ENCODE measurements at regions not wholly inside any gene's neighbourhood (a gene's known extent, or its start where the extent isn't known, plus 50 kb on each side); places are given as distances from the start of the nearest gene placed in this dataset.

- Histone ChIP-seq H3K9me3 (no peaks in the 10 kb centered on the region), H3K36me3 (no peaks in the 10 kb centered on the region), H3K27ac (no peak overlapping the region), H3K4me3 (no peak overlapping the region), H3K27me3 (no peaks in the 10 kb centered on the region), H3K4me1 (ENCODE audit: insufficient read depth) (no peaks in the 10 kb centered on the region)
- intact Hi-C loops (cut with DNase I): no loop called here
- 89 to 93% (median 90%) methylated on average over 5 of the region's 5 CpGs for WGBS, 3 donors
- no peak for TF ChIP-seq EP300 (IDR thresholded peaks at IDR 0.05)
- TF ChIP-seq POLR2A (IDR thresholded peaks at IDR 0.05): no peak
- no peak for TF ChIP-seq CTCF (IDR thresholded peaks at IDR 0.05)
- DNase-seq: no peak
Measured at GRCh38 chr3:30084316-30084715, 522.1 kb upstream of the TGFBR2 start.

GRCh38 chr3:30084971-30085403 lies 521.4 kb upstream of the TGFBR2 start:
- no peaks in the 10 kb centered on the region for H3K27me3 ChIP-seq
- intact Hi-C loops (cut with DNase I): no loop called here
- no peak overlapping the region for H3K27ac ChIP-seq
- 83 to 85% (median 83%) methylated on average over 3 of the region's 3 CpGs for WGBS, 3 donors
- no peaks in the 10 kb centered on the region for H3K9me3 ChIP-seq
- no peak for TF ChIP-seq CTCF (IDR thresholded peaks at IDR 0.05)
- TF ChIP-seq EP300 (IDR thresholded peaks at IDR 0.05): no peak
- no peak for TF ChIP-seq POLR2A (IDR thresholded peaks at IDR 0.05)
- H3K4me3 ChIP-seq: no peak overlapping the region
- H3K4me1 ChIP-seq (ENCODE audit: insufficient read depth): no peaks in the 10 kb centered on the region
- no peak for DNase-seq
- no peaks in the 10 kb centered on the region for H3K36me3 ChIP-seq

- Histone ChIP-seq H3K9me3 (no peaks in the 10 kb centered on the region), H3K4me1 (ENCODE audit: insufficient read depth) (no peaks in the 10 kb centered on the region), H3K4me3 (no peak overlapping the region), H3K36me3 (no peaks in the 10 kb centered on the region), H3K27ac (no peak overlapping the region), H3K27me3 (no peaks in the 10 kb centered on the region)
- 48 to 60% (median 49%) methylated on average over 1 of the region's 1 CpG for WGBS, 3 donors
- intact Hi-C loops (cut with DNase I): no loop called here
- no peak for DNase-seq
- TF ChIP-seq EP300 (IDR thresholded peaks at IDR 0.05) (no peak), CTCF (IDR thresholded peaks at IDR 0.05) (no peak), POLR2A (IDR thresholded peaks at IDR 0.05) (no peak)
Measured at GRCh38 chr3:30085486-30085885, 520.9 kb upstream of the TGFBR2 start.

GRCh38 chr3:30091686-30092085 lies 514.7 kb upstream of the TGFBR2 start:
- H3K4me1 ChIP-seq (ENCODE audit: insufficient read depth): no peaks in the 10 kb centered on the region
- no peak for DNase-seq
- intact Hi-C loops (cut with DNase I): no loop called here
- H3K27me3 ChIP-seq: no peaks in the 10 kb centered on the region
- no peak for TF ChIP-seq EP300 (IDR thresholded peaks at IDR 0.05)
- TF ChIP-seq POLR2A (IDR thresholded peaks at IDR 0.05): no peak
- TF ChIP-seq CTCF (IDR thresholded peaks at IDR 0.05): no peak
- H3K9me3 ChIP-seq: no peaks in the 10 kb centered on the region
- H3K27ac ChIP-seq: no peak overlapping the region
- H3K36me3 ChIP-seq: no peaks in the 10 kb centered on the region
- no peak overlapping the region for H3K4me3 ChIP-seq
